Muscle of leg (tissue), 3 donors: ENCODE measurements at regions not wholly inside any gene's neighbourhood (a gene's known extent, or its start where the extent isn't known, plus 50 kb on each side); places are given as distances from the start of the nearest gene placed in this dataset.
A peak's percentile ranks its signal among the peaks of the same experiment; 100 is the strongest.

ENCODE experiments used
- DNase-seq: peaks from one replicate; pipeline ENCODE4 v3.0.0; 2013
- H3K27ac ChIP-seq: one replicate; pipeline ENCODE4 v1.5.1; 2013; ENCODE audit warnings: mild to moderate bottlenecking, low read length, control low read depth
- H3K27me3 ChIP-seq: one replicate; pipeline ENCODE4 v1.6.1; 2013; ENCODE audit warnings: low read length; ENCODE audit not compliant: control insufficient read depth, insufficient read depth
- H3K36me3 ChIP-seq: one replicate; pipeline ENCODE4 v1.6.1; 2013; ENCODE audit warnings: low read length; ENCODE audit not compliant: control insufficient read depth, insufficient read depth
- H3K4me1 ChIP-seq: one replicate; pipeline ENCODE4 v1.6.1; 2013; ENCODE audit warnings: low read length; ENCODE audit not compliant: control insufficient read depth, insufficient read depth
- H3K4me3 ChIP-seq: one replicate; pipeline ENCODE4 v1.5.1; 2013; ENCODE audit warnings: low read length, control low read depth
- H3K9me3 ChIP-seq: replicated peaks from 2 replicates; pipeline ENCODE4 v1.6.1; 2013; ENCODE audit warnings: low read depth, low read length; ENCODE audit not compliant: control insufficient read depth
- WGBS: methylation state at CpG from one replicate; pipeline ENCODE4 v1.1.5; 2013; ENCODE audit warnings: missing lambda C conversion rate; ENCODE audit not compliant: insufficient coverage; 5-methylcytosine and 5-hydroxymethylcytosine counted together

GRCh38 chr2:129847043-129847442 lies 132.4 kb upstream of the RAB6C start:
- H3K27ac ChIP-seq = no peak overlapping the region

GRCh38 chr2:129849559-129850160 lies 129.8 kb upstream of the RAB6C start:
- DNase-seq = peak; percentile 84
- WGBS = no CpG with 5 or more reads among the region's 6 CpGs
- no peaks in the 10 kb centered on the region for H3K27me3 ChIP-seq
- no peaks in the 10 kb centered on the region for H3K36me3 ChIP-seq
- no peak overlapping the region for H3K4me3 ChIP-seq
- H3K9me3 ChIP-seq = no peaks in the 10 kb centered on the region
- no peak overlapping the region for H3K27ac ChIP-seq
- no peaks in the 10 kb centered on the region for H3K4me1 ChIP-seq

More at GRCh38 chr2:129847043-129847442, 132.4 kb upstream of the RAB6C start:
- H3K27me3 ChIP-seq = no peaks in the 10 kb centered on the region
- H3K36me3 ChIP-seq = no peaks in the 10 kb centered on the region
- H3K4me1 ChIP-seq = no peaks in the 10 kb centered on the region
- H3K9me3 ChIP-seq = no peaks in the 10 kb centered on the region
- DNase-seq = no peak
- WGBS = 50% methylated on average over 1 of the region's 1 CpG
- H3K4me3 ChIP-seq = no peak overlapping the region

- 69% methylated on average over 2 of the region's 4 CpGs for WGBS
- Histone ChIP-seq H3K36me3 (no peaks in the 10 kb centered on the region), H3K9me3 (no peaks in the 10 kb centered on the region), H3K27ac (no peak overlapping the region), H3K4me1 (no peaks in the 10 kb centered on the region), H3K4me3 (no peak overlapping the region), H3K27me3 (peaks cover 2% of the 10 kb centered on the region)
- peak; percentile 8 for DNase-seq
These were observed 122.3 kb upstream of the RAB6C start for GRCh38 chr2:129857200-129857599.

- no peaks in the 10 kb centered on the region for H3K36me3 ChIP-seq
- DNase-seq = no peak
- 67% methylated on average over 8 of the region's 9 CpGs for WGBS
- H3K27ac ChIP-seq = no peak overlapping the region
- H3K27me3 ChIP-seq = peaks cover 2% of the 10 kb centered on the region
- no peak overlapping the region for H3K4me3 ChIP-seq
- H3K4me1 ChIP-seq = no peaks in the 10 kb centered on the region
- H3K9me3 ChIP-seq = no peaks in the 10 kb centered on the region
These were observed 120.3 kb upstream of the RAB6C start for GRCh38 chr2:129859175-129859574.

GRCh38 chr2:129860088-129860487 lies 119.4 kb upstream of the RAB6C start:
- DNase-seq = no peak
- no peaks in the 10 kb centered on the region for H3K36me3 ChIP-seq
- no peaks in the 10 kb centered on the region for H3K4me1 ChIP-seq
- H3K27me3 ChIP-seq = peaks cover 2% of the 10 kb centered on the region
- no peak overlapping the region for H3K27ac ChIP-seq
- H3K9me3 ChIP-seq = no peaks in the 10 kb centered on the region
- no peak overlapping the region for H3K4me3 ChIP-seq

- no peaks in the 10 kb centered on the region for H3K9me3 ChIP-seq
- H3K4me3 ChIP-seq = no peak overlapping the region
- DNase-seq = no peak
- H3K36me3 ChIP-seq = no peaks in the 10 kb centered on the region
- peaks cover 2% of the 10 kb centered on the region for H3K27me3 ChIP-seq
- H3K4me1 ChIP-seq = no peaks in the 10 kb centered on the region
- 91% methylated on average over 6 of the region's 10 CpGs for WGBS
- no peak overlapping the region for H3K27ac ChIP-seq
These were observed 117.7 kb upstream of the RAB6C start for GRCh38 chr2:129861666-129862288.

- no peaks in the 10 kb centered on the region for H3K36me3 ChIP-seq
- H3K4me3 ChIP-seq = no peak overlapping the region
- H3K9me3 ChIP-seq = no peaks in the 10 kb centered on the region
- WGBS = no CpG with 5 or more reads among the region's 8 CpGs
- no peak overlapping the region for H3K27ac ChIP-seq
- DNase-seq = no peak
- H3K27me3 ChIP-seq = no peaks in the 10 kb centered on the region
- H3K4me1 ChIP-seq = no peaks in the 10 kb centered on the region
These were observed 116.8 kb upstream of the RAB6C start for GRCh38 chr2:129862668-129863067.

GRCh38 chr2:129863350-129863749 lies 116.1 kb upstream of the RAB6C start:
- no peak overlapping the region for H3K27ac ChIP-seq
- no peak overlapping the region for H3K4me3 ChIP-seq
- H3K27me3 ChIP-seq = no peaks in the 10 kb centered on the region
- H3K4me1 ChIP-seq = no peaks in the 10 kb centered on the region
- H3K36me3 ChIP-seq = no peaks in the 10 kb centered on the region
- 100% methylated on average over 1 of the region's 3 CpGs for WGBS
- H3K9me3 ChIP-seq = no peaks in the 10 kb centered on the region
- no peak for DNase-seq

- Histone ChIP-seq H3K4me3 (no peak overlapping the region), H3K9me3 (no peaks in the 10 kb centered on the region), H3K27ac (no peak overlapping the region), H3K36me3 (no peaks in the 10 kb centered on the region), H3K27me3 (no peaks in the 10 kb centered on the region), H3K4me1 (no peaks in the 10 kb centered on the region)
- 80% methylated on average over 1 of the region's 1 CpG for WGBS
- DNase-seq = no peak
These were observed 114.7 kb upstream of the RAB6C start for GRCh38 chr2:129864719-129865118.

- Histone ChIP-seq H3K9me3 (no peaks in the 10 kb centered on the region), H3K36me3 (no peaks in the 10 kb centered on the region), H3K4me1 (no peaks in the 10 kb centered on the region), H3K4me3 (no peak overlapping the region), H3K27ac (no peak overlapping the region), H3K27me3 (no peaks in the 10 kb centered on the region)
- 96% methylated on average over 6 of the region's 11 CpGs for WGBS
- no peak for DNase-seq
These were observed 113.5 kb upstream of the RAB6C start for GRCh38 chr2:129865976-129866375.

- H3K27ac ChIP-seq = no peak overlapping the region
- no peaks in the 10 kb centered on the region for H3K9me3 ChIP-seq
- no peaks in the 10 kb centered on the region for H3K4me1 ChIP-seq
- no peak overlapping the region for H3K4me3 ChIP-seq
- WGBS = 77% methylated on average over 3 of the region's 3 CpGs
- no peaks in the 10 kb centered on the region for H3K36me3 ChIP-seq
- DNase-seq = no peak
- H3K27me3 ChIP-seq = no peaks in the 10 kb centered on the region
These were observed 113.1 kb upstream of the RAB6C start for GRCh38 chr2:129866391-129866790.
